ENCODE measurements at regions not wholly inside any gene's neighbourhood (a gene's known extent, or its start where the extent isn't known, plus 50 kb on each side); places are given as distances from the start of the nearest gene placed in this dataset.

DNA sequence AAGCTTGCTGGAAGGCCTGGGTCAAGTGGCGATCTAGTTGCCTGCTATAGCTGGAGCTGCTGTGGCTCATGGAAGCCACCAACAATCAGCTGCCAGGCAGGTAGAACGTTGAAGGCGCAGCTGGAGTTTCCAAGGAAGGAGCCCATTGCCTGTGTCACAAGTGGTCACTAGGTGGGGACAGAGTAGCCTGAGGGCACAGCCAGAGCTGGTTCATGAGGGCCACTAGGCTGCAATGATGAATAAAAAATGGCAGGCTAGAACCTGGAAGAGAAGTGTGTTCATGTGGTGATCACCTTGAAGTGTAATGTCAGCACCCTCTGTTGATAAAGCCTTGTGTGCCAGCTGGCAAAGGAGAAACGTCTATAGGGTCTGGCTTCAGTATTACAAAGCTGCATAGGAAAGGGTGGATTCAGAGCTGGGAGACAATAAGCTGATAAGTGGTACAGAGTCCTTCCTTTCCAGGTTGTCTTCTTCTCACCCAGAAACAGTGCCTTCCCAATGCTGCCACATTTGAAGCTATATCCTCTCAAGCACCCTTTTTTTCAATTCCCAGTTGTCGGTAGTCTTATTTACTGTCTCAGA lies 165.8 kb downstream of the EMP1 start:
- TF ChIP-seq Cebpa-rat (IDR thresholded peaks at IDR 0.05), result no peak
- no peak overlapping the region for H3K9ac ChIP-seq
- H4K20me1 ChIP-seq, result no peaks in the 10 kb centered on the region
- H3K27me3 ChIP-seq, result no peaks in the 10 kb centered on the region
- H3K9me3 ChIP-seq, result no peaks in the 10 kb centered on the region
- no peak overlapping the region for H3K27ac ChIP-seq
- no peak overlapping the region for H3K4me2 ChIP-seq
- H3K4me3 ChIP-seq, result no peak overlapping the region
- H3K4me1 ChIP-seq, result no peaks in the 10 kb centered on the region
- H3K36me3 ChIP-seq, result no peaks in the 10 kb centered on the region

DNA sequence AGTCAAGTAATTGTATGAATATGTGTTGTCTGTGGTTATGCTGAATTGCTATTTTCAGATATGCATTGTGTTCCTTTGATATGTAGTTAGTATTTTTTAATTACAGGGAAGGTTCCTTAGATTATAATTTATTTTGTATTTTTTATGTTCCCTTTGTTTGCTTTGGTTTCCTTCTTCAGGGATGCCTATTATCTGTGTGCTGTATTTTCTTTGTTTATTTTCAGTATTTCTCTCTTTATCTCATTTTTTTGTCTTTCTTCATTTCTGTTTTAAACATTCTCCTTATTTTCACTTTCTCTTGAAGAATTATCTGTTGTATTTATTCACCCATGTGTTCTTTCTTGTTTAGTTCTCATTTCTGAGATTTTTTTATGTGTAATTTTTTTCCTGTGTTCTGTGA lies 163.1 kb downstream of the EMP1 start:
- Histone ChIP-seq H4K20me1 (no peaks in the 10 kb centered on the region), H3K4me3 (no peak overlapping the region), H3K9me3 (no peaks in the 10 kb centered on the region), H3K27me3 (no peaks in the 10 kb centered on the region), H3K27ac (no peak overlapping the region), H3K4me1 (no peaks in the 10 kb centered on the region), H3K36me3 (no peaks in the 10 kb centered on the region), H3K9ac (no peak overlapping the region), H3K4me2 (no peak overlapping the region)
- no peak for TF ChIP-seq Cebpa-rat (IDR thresholded peaks at IDR 0.05)

DNA sequence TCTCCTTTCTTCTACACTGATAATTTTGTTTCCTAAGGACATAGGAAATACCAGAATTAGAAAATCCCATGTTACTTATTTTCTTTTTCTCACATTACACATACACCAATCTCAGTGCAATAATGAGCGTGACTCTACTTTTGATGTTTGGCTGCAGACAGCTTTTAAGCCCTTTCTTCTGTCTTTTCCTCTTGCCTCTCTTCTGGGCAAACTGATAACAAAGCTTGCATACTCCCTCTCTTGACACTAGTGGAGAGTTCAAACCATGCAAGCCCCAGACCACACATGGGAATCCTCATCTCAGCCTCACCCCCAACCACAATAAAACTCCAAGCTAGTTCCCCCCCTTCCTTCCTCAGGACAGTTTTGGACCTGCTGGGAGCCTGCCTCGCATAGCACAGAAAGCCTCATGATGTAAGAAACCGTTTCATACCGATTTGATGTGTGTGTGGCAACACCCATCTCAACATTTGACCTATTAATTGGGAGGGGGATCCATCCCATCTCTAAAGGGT lies 161.9 kb downstream of the EMP1 start:
- no peak overlapping the region for H3K27ac ChIP-seq
- no peaks in the 10 kb centered on the region for H3K36me3 ChIP-seq
- no peaks in the 10 kb centered on the region for H3K27me3 ChIP-seq
- H3K9me3 ChIP-seq, result no peaks in the 10 kb centered on the region
- H3K4me2 ChIP-seq, result no peak overlapping the region
- H4K20me1 ChIP-seq, result no peaks in the 10 kb centered on the region
- no peak for TF ChIP-seq Cebpa-rat (IDR thresholded peaks at IDR 0.05)
- no peak overlapping the region for H3K9ac ChIP-seq
- H3K4me1 ChIP-seq, result no peaks in the 10 kb centered on the region
- no peak overlapping the region for H3K4me3 ChIP-seq

- Histone ChIP-seq H3K9me3 (no peaks in the 10 kb centered on the region), H3K4me1 (no peaks in the 10 kb centered on the region), H3K27ac (no peak overlapping the region), H3K27me3 (no peaks in the 10 kb centered on the region), H3K36me3 (no peaks in the 10 kb centered on the region), H3K4me3 (no peak overlapping the region), H4K20me1 (no peaks in the 10 kb centered on the region), H3K9ac (no peak overlapping the region), H3K4me2 (no peak overlapping the region)
- TF ChIP-seq Cebpa-rat (IDR thresholded peaks at IDR 0.05), result no peak
Measured at GRCh38 chr12:13350946-13351345, 154.4 kb downstream of the EMP1 start.

- Histone ChIP-seq H3K9me3 (no peaks in the 10 kb centered on the region), H3K4me2 (no peak overlapping the region), H3K4me1 (no peaks in the 10 kb centered on the region), H3K9ac (no peak overlapping the region), H3K4me3 (no peak overlapping the region), H3K36me3 (no peaks in the 10 kb centered on the region), H3K27ac (no peak overlapping the region), H4K20me1 (no peaks in the 10 kb centered on the region), H3K27me3 (no peaks in the 10 kb centered on the region)
- TF ChIP-seq Cebpa-rat (IDR thresholded peaks at IDR 0.05), result no peak
Measured at GRCh38 chr12:13350381-13350780, 153.9 kb downstream of the EMP1 start.

DNA sequence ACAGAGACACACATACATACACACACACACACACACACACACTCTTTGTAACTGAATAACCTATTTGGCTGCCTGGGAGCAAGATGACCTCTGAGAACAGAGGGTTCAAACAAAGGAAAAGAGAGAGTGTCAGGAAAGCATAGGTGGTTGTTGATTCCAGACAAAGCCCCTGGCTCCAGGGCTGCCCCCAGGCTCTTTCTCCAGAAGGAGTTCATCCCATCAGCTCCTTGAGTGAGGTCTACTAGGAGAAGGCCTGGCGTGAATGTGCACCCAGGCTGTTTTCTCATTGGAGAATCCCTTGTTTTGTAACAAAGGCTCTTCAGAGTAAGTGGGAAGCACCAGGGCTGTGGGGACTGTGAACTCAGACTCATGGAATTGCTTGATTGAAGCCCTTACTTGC lies 151.9 kb downstream of the EMP1 start:
- TF ChIP-seq Cebpa-rat (IDR thresholded peaks at IDR 0.05), result no peak
- no peaks in the 10 kb centered on the region for H3K27me3 ChIP-seq

GRCh38 chr12:13347241-13348043 lies 150.9 kb downstream of the EMP1 start:
- Histone ChIP-seq H3K9me3 (no peaks in the 10 kb centered on the region), H3K4me3 (no peak overlapping the region), H3K27ac (no peak overlapping the region), H3K4me1 (no peaks in the 10 kb centered on the region), H3K27me3 (no peaks in the 10 kb centered on the region), H3K36me3 (no peaks in the 10 kb centered on the region), H4K20me1 (no peaks in the 10 kb centered on the region), H3K9ac (no peak overlapping the region), H3K4me2 (no peak overlapping the region)
- TF ChIP-seq Cebpa-rat (IDR thresholded peaks at IDR 0.05), result no peak

More for the DNA sequence above, 151.9 kb downstream of the EMP1 start:
- Histone ChIP-seq H3K9me3 (no peaks in the 10 kb centered on the region), H3K4me3 (no peak overlapping the region), H4K20me1 (no peaks in the 10 kb centered on the region), H3K4me2 (no peak overlapping the region), H3K27ac (no peak overlapping the region), H3K36me3 (no peaks in the 10 kb centered on the region), H3K9ac (no peak overlapping the region), H3K4me1 (no peaks in the 10 kb centered on the region)

DNA sequence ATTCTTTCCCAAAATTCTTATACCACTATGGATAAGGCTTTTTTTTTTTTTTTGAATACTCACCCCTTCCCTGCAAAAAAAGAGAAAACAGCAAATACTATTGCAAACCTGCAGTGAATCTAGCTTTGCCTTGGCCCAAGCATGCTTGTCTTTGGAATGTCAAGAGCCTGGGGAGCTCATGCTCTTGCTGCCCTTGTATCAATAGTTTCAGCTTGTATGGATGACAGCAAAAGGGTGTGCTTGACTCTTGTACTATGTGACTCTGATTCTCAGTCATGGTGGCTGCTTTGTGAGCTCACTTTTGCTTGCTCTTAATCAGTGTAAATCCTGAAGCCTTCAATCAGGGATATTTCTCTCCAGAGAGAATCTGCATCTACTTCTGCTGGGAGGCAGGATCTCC lies 149.2 kb downstream of the EMP1 start:
- Histone ChIP-seq H3K4me3 (no peak overlapping the region), H3K27me3 (no peaks in the 10 kb centered on the region), H3K9me3 (no peaks in the 10 kb centered on the region), H3K36me3 (no peaks in the 10 kb centered on the region), H3K9ac (no peak overlapping the region), H3K4me1 (no peaks in the 10 kb centered on the region), H4K20me1 (no peaks in the 10 kb centered on the region), H3K4me2 (no peak overlapping the region), H3K27ac (no peak overlapping the region)
- no peak for TF ChIP-seq Cebpa-rat (IDR thresholded peaks at IDR 0.05)

DNA sequence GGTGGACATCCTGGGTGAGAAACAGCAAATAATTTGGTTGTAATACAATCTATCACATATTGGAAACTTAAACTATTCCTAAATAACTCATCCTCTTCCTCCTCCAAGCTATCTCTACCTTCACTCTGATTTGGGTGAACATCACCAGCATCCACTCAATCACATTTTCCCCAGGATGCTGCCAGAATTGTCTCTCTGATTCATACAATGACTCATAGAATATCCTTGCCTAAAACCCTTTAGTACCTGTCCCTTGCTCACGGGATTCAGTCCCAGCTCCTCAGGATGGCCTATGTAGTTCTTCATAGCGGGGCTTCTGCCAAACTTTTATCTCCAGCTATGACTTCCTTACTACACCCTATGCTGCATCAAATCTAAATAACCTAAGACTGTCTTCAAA lies 146.8 kb downstream of the EMP1 start:
- no peak overlapping the region for H3K4me3 ChIP-seq
- no peak for TF ChIP-seq Cebpa-rat (IDR thresholded peaks at IDR 0.05)
- H3K4me1 ChIP-seq, result no peaks in the 10 kb centered on the region
- no peak overlapping the region for H3K27ac ChIP-seq
- H3K36me3 ChIP-seq, result no peaks in the 10 kb centered on the region
- no peaks in the 10 kb centered on the region for H3K9me3 ChIP-seq
- H3K27me3 ChIP-seq, result no peaks in the 10 kb centered on the region
- H3K4me2 ChIP-seq, result no peak overlapping the region
- no peak overlapping the region for H3K9ac ChIP-seq
- H4K20me1 ChIP-seq, result no peaks in the 10 kb centered on the region

- Histone ChIP-seq H3K27me3 (no peaks in the 10 kb centered on the region), H4K20me1 (no peaks in the 10 kb centered on the region), H3K4me3 (no peak overlapping the region), H3K4me1 (no peaks in the 10 kb centered on the region), H3K36me3 (no peaks in the 10 kb centered on the region), H3K9me3 (no peaks in the 10 kb centered on the region), H3K9ac (no peak overlapping the region), H3K27ac (no peak overlapping the region), H3K4me2 (no peak overlapping the region)
- TF ChIP-seq Cebpa-rat (IDR thresholded peaks at IDR 0.05), result no peak
Measured at GRCh38 chr12:13342971-13343370, 146.4 kb downstream of the EMP1 start.
